ENCODE measurements at regions not wholly inside any gene's neighbourhood (a gene's known extent, or its start where the extent isn't known, plus 50 kb on each side); places are given as distances from the start of the nearest gene placed in this dataset.
A peak's percentile ranks its signal among the peaks of the same experiment; 100 is the strongest.

- TF ChIP-seq EP300 (IDR thresholded peaks at IDR 0.05) = peak; percentile 13 to 75
- TF ChIP-seq CTCF (IDR thresholded peaks at IDR 0.05) = no peak
- no peak for TF ChIP-seq POLR2A (IDR thresholded peaks at IDR 0.05)
These were observed 81.4 kb downstream of the BBS10 start for GRCh38 chr12:76266797-76267196.
